Ovary (tissue), 3 donors: ENCODE measurements at regions not wholly inside any gene's neighbourhood (a gene's known extent, or its start where the extent isn't known, plus 50 kb on each side); places are given as distances from the start of the nearest gene placed in this dataset.
"Not testable (repeated sequence)": the region's sequence is repeated elsewhere in the genome, so short reads cannot be mapped to it uniquely, and the experiment has no call there.

Experiments used
- CTCF ChIP-seq, 3 donors: fragments of 450-650 bp in 2 of 3; fragments of 200-600 bp in 1 of 3; IDR thresholded peaks; one replicate each; pipeline versions ENCODE4 v1.5.1 to v1.8.0; 2016 to 2022; ENCODE audit warnings: antibody characterized with exemption in 3 of 3, mild to moderate bottlenecking in 1 of 3
- POLR2A ChIP-seq: fragments of 450-650 bp; IDR thresholded peaks from one replicate; pipeline ENCODE4 v1.6.1; 2017; ENCODE audit warnings: antibody characterized with exemption, mild to moderate bottlenecking, moderate library complexity
- donor health status: DM: no; HTN: no; CAD: no.

- TF ChIP-seq CTCF (IDR thresholded peaks at IDR 0.05); POLR2A: not testable (repeated sequence)
Measured at GRCh38 chr6:91190041-91190440, 603.2 kb upstream of the MAP3K7 start.
